Smooth muscle cell (in vitro differentiated cells): ENCODE measurements at regions not wholly inside any gene's neighbourhood (a gene's known extent, or its start where the extent isn't known, plus 50 kb on each side); places are given as distances from the start of the nearest gene placed in this dataset.
A peak's percentile ranks its signal among the peaks of the same experiment; 100 is the strongest.

Source experiments
- DNase-seq: peaks from one replicate; lab custom pipeline; 2025; ENCODE audit not compliant: unreplicated experiment; lab: John Stamatoyannopoulos, UW
- H2AFZ ChIP-seq: fragments of 200-600 bp; sonication (generic); 2 replicates; pipeline ENCODE4 v1.6.0; 2016; ENCODE audit warnings: antibody characterized with exemption, low read depth, mild to moderate bottlenecking
- H3F3A ChIP-seq: fragments of 200-600 bp; sonication (generic); 2 replicates; pipeline ENCODE4 v1.6.0; 2017; ENCODE audit warnings: antibody characterized with exemption, low read depth
- H3K27ac ChIP-seq: fragments of 200-600 bp; sonication (generic); 2 replicates; pipeline ENCODE4 v1.5.1; 2016; ENCODE audit warnings: low read depth, mild to moderate bottlenecking
- H3K27me3 ChIP-seq: fragments of 200-600 bp; sonication (generic); 2 replicates; pipeline ENCODE4 v1.6.1; 2016; ENCODE audit warnings: low read depth, mild to moderate bottlenecking
- H3K36me3 ChIP-seq: fragments of 200-600 bp; sonication (generic); 2 replicates; pipeline ENCODE4 v1.5.1; 2016; ENCODE audit warnings: low read depth
- H3K4me1 ChIP-seq: fragments of 200-600 bp; sonication (generic); 2 replicates; pipeline ENCODE4 v1.5.1; 2016; ENCODE audit warnings: low read depth
- H3K4me2 ChIP-seq: fragments of 200-600 bp; sonication (generic); 2 replicates; pipeline ENCODE4 v1.6.0; 2016; ENCODE audit warnings: mild to moderate bottlenecking
- H3K4me3 ChIP-seq: fragments of 200-600 bp; sonication (generic); 2 replicates; pipeline ENCODE4 v1.5.1; 2016; ENCODE audit warnings: mild to moderate bottlenecking
- H3K79me2 ChIP-seq: fragments of 200-600 bp; sonication (generic); 2 replicates; pipeline ENCODE4 v1.6.0; 2016; ENCODE audit warnings: low read depth, mild to moderate bottlenecking
- H3K9ac ChIP-seq: fragments of 200-600 bp; sonication (generic); 2 replicates; pipeline ENCODE4 v1.6.0; 2016; ENCODE audit warnings: low read depth
- H3K9me3 ChIP-seq: fragments of 200-600 bp; sonication (generic); replicated peaks from 2 replicates; pipeline ENCODE4 v1.5.1; 2016; ENCODE audit warnings: low read depth
- H4K20me1 ChIP-seq: fragments of 200-600 bp; sonication (generic); 2 replicates; pipeline ENCODE4 v1.6.0; 2016; ENCODE audit warnings: low read depth
- WGBS: methylation state at CpG from one replicate; pipeline ENCODE4 v1.1.7; 2016; ENCODE audit warnings: low lambda C conversion rate; 5-methylcytosine and 5-hydroxymethylcytosine counted together
- TF ChIP-seq, protein P1 (sequence below): fragments of 200-600 bp; sonication (generic); IDR thresholded peaks from 2 replicates; pipeline ENCODE4 v1.5.1; 2017; ENCODE audit warnings: borderline replicate concordance, mild to moderate bottlenecking, antibody characterized with exemption; ENCODE audit not compliant: insufficient read depth, poor library complexity, severe bottlenecking

DNA sequence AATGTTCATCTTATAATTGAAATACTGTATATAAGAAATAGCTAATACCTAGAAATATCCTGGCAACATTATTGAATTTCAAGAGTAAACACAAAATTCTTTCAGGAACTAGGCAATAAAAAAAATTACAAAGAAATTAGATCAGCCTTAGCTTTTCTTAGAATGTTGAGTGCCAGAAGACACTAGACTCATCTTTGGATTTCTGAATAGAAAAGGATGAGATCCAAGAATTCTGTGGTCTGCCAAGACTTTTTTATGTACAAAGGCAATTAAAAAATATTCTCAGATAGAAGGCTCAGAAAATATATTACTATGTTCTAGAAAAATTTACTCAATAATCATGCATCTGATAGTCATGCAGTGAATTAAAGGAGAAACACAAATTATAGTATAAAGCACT, 294.5 kb upstream of the CDIN1 start:
- no peaks in the 10 kb centered on the region for H3K27me3 ChIP-seq
- H3K4me1 ChIP-seq = no peaks in the 10 kb centered on the region
- H3K79me2 ChIP-seq = no peaks in the 10 kb centered on the region
- TF ChIP-seq, protein P1, sequence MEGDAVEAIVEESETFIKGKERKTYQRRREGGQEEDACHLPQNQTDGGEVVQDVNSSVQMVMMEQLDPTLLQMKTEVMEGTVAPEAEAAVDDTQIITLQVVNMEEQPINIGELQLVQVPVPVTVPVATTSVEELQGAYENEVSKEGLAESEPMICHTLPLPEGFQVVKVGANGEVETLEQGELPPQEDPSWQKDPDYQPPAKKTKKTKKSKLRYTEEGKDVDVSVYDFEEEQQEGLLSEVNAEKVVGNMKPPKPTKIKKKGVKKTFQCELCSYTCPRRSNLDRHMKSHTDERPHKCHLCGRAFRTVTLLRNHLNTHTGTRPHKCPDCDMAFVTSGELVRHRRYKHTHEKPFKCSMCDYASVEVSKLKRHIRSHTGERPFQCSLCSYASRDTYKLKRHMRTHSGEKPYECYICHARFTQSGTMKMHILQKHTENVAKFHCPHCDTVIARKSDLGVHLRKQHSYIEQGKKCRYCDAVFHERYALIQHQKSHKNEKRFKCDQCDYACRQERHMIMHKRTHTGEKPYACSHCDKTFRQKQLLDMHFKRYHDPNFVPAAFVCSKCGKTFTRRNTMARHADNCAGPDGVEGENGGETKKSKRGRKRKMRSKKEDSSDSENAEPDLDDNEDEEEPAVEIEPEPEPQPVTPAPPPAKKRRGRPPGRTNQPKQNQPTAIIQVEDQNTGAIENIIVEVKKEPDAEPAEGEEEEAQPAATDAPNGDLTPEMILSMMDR = no peak
- no peak overlapping the region for H3K27ac ChIP-seq
- no peaks in the 10 kb centered on the region for H3K36me3 ChIP-seq
- no peak overlapping the region for H2AFZ ChIP-seq
- H3K9ac ChIP-seq = no peak overlapping the region
- no peak overlapping the region for H3K4me2 ChIP-seq
- no peaks in the 10 kb centered on the region for H3K9me3 ChIP-seq
- H3K4me3 ChIP-seq = no peak overlapping the region
- H4K20me1 ChIP-seq = no peaks in the 10 kb centered on the region
- no peak for DNase-seq
- no peaks in the 10 kb centered on the region for H3F3A ChIP-seq

DNA sequence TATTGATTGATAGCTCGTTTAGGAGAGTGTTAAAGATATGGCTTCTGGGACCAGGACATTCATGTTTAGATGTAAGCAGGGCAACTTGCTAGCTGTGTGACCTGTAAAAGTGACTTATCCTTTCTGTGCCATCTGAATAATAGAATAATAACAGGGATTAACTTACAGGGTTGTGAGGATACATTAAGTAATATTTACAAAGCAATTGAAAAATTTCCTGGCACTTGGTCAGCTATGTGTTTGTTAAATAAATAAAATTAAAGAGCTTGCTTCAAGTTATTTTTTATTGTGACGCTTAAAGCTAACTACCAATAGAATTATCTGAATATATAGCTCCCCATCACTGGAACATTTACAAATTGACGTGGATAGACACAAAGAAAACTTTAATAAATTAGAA, 287.9 kb upstream of the CDIN1 start:
- no peak for DNase-seq
- Histone ChIP-seq H3K9me3 (no peaks in the 10 kb centered on the region), H3K36me3 (no peaks in the 10 kb centered on the region), H3F3A (no peaks in the 10 kb centered on the region), H3K4me1 (no peaks in the 10 kb centered on the region), H3K27me3 (no peaks in the 10 kb centered on the region), H3K79me2 (no peaks in the 10 kb centered on the region), H3K27ac (no peak overlapping the region), H2AFZ (no peak overlapping the region), H3K4me3 (no peak overlapping the region), H3K4me2 (no peak overlapping the region), H3K9ac (no peak overlapping the region), H4K20me1 (no peaks in the 10 kb centered on the region)
- TF ChIP-seq, protein P1 = no peak
- 87% methylated on average over 3 of the region's 3 CpGs for WGBS

DNA sequence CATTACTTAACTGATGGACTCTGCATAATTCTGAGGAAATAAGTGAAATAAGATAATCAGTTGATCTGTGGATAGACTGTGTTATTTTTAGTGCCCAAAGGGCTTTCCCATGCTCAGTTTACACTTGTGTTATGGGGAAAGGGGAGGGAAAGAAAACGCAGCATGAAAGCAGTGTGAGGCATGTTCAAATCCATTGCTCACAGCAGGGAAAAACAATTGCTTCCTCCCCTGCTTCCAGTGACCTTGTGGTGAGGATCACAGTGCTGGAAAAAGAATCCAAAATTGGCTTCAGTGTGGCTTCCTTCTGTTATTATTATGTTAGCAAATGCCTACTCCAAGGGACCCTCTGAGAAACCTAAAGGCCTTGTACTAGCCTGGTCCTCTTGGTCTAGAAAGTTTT, 285.1 kb upstream of the CDIN1 start:
- no peaks in the 10 kb centered on the region for H4K20me1 ChIP-seq
- no peak overlapping the region for H3K4me2 ChIP-seq
- H2AFZ ChIP-seq = peak overlapping the region; percentile 59
- H3K9ac ChIP-seq = no peak overlapping the region
- 42% methylated on average over 1 of the region's 1 CpG for WGBS
- no peaks in the 10 kb centered on the region for H3K27me3 ChIP-seq
- no peaks in the 10 kb centered on the region for H3K36me3 ChIP-seq
- H3K4me3 ChIP-seq = no peak overlapping the region
- no peaks in the 10 kb centered on the region for H3K9me3 ChIP-seq
- DNase-seq = no peak
- H3F3A ChIP-seq = no peaks in the 10 kb centered on the region
- H3K79me2 ChIP-seq = no peaks in the 10 kb centered on the region
- TF ChIP-seq, protein P1 = no peak
- H3K27ac ChIP-seq = no peak overlapping the region
- no peaks in the 10 kb centered on the region for H3K4me1 ChIP-seq

DNA sequence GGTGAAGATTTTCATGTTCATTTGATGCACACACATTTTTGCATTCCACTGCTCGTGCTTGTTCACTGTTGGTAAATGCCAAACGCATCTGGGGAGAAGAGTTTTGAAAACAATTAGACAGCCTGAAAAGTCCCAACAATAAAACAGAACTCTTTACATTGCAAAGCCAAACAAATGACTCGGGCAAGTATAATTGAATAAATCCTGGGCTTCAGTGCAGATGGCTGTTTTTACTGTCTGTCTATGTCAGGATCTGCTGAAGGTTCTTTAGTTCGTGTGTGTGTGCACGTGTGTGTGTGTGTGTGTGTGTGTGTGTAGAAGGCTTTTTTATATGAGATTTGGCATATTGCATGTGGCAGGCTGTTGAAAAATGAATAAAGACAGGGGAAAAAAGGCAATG, 277.5 kb upstream of the CDIN1 start:
- H3K27ac ChIP-seq = no peak overlapping the region
- no peak for DNase-seq
- H3K4me2 ChIP-seq = peak overlapping the region; percentile 17
- TF ChIP-seq, protein P1 = no peak
- 48% methylated on average over 5 of the region's 5 CpGs for WGBS
- H3F3A ChIP-seq = no peaks in the 10 kb centered on the region
- no peaks in the 10 kb centered on the region for H3K9me3 ChIP-seq
- no peaks in the 10 kb centered on the region for H4K20me1 ChIP-seq
- H3K27me3 ChIP-seq = no peaks in the 10 kb centered on the region
- peaks cover 5% of the 10 kb centered on the region for H3K4me1 ChIP-seq
- no peaks in the 10 kb centered on the region for H3K79me2 ChIP-seq
- no peak overlapping the region for H3K9ac ChIP-seq
- H3K4me3 ChIP-seq = no peak overlapping the region
- no peak overlapping the region for H2AFZ ChIP-seq
- no peaks in the 10 kb centered on the region for H3K36me3 ChIP-seq
